CD4-positive, alpha-beta T cell treated with Interleukin-21 for 1 hour (primary cell): ENCODE measurements at regions not wholly inside any gene's neighbourhood (a gene's known extent, or its start where the extent isn't known, plus 50 kb on each side); places are given as distances from the start of the nearest gene placed in this dataset.
A peak's percentile ranks its signal among the peaks of the same experiment; 100 is the strongest.

ENCODE experiments used
- DNase-seq: peaks from one replicate; pipeline ENCODE4 v3.0.0-alpha.2; 2020

DNA sequence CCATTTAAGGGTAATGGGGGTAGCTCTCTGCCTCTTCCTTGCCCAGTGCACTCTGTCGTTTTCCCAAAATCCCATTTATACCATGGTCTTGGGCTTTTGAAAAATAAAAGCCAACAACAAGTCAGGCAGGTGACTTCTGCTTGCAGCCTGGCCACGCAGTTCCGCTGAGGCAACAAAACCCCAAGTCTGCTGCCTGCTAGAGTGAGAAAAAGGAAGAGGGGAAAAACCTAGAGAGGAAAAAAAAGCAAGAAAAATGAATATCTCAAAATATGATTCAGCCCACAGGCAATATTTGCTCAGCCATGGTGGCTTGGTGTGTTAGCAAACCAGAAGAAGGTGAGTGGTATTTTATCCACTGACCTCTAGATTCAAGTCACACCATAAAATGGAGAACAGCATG lies 148.2 kb upstream of the FSTL4 start:
- no peak for DNase-seq

DNA sequence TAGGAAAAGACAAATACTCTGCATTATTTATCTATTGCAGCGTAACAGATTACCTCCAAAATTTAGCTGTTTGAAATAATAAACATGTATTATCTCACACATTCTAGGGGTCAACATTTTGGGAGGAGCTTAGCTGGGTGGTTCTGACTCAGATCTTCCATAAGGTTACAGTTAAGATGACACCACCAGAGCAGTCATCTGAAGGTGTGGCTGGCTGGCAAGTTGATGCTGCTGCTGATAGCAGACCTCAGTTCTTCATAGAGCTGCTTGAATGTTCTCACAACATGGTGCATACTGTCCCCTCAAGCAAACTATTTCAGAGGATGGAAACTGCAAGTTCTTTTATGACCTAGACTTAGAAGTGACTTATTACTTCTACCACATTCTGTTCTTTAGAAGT lies 146.3 kb upstream of the FSTL4 start:
- no peak for DNase-seq

DNA sequence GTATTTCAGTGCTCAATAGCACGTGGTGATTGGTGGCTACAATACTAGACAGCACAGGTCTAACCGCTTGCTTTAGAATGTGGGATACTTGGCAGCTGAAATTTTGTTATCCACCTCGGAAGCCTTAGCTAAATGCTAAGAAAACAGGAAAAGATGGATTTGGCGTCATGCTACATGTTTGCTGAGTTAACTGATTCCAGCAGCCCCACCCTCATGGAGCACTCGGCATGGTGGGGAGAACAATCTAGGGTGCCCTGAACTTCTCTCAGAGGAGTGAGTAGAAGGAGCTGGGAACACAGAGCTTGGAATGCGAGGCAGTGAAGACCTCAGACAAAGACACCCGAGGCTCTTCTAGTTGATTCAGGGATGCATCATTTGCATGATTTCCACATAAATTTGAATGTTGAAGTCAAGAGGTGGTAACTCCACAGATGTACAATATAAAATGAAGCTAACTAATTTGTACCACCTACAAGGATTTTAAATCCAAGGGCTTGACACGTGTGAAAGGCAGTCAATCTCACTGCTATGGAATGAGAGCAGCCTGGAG lies 145.1 kb upstream of the FSTL4 start:
- no peak for DNase-seq

DNA sequence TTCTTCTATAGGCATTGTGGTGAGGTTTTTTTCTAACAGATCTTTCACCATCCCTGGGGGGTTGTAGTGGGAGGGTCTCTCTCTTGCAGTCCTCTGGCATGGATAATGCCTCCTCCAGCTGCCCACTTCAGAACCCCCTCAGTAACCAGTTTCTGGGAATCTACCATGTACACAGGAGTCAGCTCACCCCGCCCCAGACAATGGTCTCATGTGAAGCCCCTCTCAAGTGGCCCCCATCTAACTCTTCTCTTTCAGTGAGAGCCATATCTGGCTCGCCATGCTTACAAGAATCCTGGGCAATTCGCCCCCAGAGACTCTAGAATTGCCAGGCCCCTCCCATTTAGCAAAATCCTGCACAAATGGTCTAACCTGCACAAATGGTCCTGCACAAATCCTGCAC lies 144.4 kb upstream of the FSTL4 start:
- DNase-seq, result no peak

DNA sequence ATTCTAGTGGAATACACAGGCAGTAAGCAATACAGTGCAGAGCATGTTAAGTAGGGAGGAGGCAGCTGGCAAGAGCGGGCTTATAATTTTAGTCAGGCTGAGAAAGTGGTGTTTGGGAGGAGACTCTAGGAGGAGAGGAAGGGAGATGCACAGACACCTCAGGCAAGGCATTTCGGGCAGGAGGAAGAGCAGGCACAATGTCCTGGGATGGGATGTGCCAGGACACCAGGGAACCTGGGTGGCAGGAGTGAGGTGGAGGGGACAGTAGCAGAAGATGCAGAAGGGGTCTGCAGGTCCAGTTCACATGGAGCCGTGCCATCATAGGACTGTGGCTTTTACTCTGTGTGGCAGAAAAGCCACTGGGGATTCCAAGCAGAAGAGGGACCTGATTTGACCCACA lies 143.7 kb upstream of the FSTL4 start:
- DNase-seq, result no peak

DNA sequence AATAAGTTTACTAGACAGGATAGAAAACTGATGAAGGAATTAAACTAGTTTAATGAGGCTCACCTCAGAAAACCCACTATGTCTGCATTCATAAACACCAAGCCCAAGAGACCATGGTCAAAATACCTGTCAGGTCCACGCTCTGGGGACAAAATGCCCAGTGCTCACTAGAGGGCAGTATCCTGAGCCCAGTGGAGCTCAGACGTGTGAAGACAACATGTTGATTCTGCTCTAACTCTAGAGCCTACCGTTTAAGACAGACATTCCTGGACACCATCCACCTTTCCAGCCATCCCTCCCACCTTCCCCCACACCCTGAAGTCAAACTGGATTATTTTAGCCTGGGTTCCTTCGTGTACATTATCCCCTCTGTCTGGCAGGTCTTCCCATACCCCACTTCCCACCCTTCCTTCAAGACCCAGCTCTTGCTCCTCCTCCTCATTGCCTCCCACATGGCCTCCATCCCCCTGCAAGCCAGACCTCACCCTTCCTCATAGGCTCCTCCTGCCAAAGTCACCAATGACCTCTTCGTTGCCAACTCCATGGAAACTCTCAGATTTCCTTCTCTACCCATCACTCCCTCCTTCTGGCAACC lies 142.3 kb upstream of the FSTL4 start:
- peak; percentile 9 for DNase-seq

DNA sequence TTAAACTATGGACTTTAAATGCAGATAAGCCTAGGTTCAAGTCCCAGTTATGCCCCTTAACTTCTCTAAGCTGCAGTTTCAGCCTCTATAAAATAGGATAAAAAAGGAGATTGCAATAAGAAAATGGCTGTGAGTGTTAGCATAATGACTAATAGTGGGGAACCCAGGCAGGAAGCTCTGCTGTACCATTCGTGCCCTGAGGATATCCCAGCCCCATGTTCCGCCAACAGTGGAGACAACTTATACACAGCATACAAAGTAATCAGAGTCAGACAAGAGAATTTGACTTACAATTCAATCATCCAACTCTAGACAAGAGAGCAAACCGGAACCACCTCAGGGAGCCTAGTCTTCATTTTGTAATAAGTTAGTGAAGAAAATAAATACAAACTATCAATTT lies 141.5 kb upstream of the FSTL4 start:
- no peak for DNase-seq

DNA sequence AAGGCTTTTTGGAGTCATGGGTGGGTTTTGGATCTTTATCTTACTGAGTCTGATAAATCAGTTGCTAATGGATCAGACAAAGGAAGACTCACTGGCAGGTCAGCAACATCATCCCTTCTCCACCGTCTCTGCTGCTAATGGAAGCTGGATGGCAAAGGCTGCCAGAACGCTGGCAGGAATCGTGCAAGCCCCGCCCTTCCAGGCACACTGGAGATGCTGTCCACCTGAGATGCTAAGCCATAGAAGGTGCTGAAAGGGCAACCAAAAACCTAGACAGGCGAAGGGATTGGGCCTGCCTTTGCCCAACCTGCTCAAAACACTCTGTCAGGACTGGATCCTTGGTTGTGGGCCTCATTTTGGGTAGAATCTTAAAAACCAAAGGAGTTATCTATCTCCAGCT lies 139.5 kb upstream of the FSTL4 start:
- no peak for DNase-seq

DNA sequence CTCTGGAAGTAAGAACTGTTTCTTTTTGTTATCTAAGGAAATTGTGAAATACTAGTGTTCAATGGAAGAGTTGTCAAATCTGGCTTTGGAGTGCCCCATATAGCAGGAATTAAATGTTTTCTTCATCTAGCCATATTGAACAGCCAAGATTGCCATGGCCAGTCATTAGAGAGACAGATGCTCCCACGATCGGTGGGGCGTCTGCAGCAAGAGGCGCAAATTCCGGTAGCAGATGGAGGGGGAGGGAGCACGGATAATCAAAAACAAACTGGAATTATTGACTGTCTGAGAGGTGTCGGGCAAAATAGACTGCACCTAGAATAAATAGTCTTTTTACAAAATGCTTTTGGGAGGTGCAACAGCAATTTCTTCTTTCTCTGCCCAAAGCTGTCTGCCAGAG lies 139.1 kb upstream of the FSTL4 start:
- DNase-seq, result no peak

DNA sequence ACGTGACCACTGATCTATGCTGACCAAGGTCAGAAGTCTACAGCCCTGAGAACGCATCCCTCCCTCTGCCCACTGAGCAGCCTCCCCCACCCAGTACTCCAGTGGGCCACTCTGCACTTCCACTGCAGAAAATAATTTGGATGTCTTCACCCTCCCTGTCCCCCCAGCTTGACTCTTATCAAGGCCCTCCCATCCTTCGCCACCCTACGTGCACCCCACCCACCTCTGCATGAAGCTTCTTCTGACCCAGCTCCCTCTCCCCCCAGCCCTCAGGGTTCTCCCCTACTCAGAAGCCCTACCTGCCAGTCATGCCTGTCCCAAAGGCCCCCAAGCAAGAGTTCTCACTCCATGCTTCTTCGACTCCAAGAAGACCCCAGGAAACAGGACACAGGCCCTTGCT lies 138.5 kb upstream of the FSTL4 start:
- no peak for DNase-seq

DNA sequence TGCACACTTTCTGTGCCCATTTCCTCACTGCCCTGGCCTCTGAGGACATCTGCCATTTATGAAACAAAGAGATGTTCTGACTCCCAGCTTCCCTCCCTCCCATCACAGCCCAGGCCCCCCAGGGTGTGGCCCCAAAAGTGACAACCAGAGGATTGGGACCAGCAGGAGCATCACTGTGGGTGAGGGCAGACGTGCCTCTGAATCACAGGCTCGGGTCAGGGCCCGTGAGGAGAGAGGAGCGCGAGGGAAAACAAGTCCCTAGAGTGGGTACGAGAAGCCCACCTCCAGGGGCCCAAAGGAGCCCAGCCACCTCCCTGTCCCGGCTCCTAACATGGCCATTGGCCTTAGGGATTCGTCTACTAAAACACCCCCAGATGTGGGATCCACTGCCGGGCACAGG lies 138.0 kb upstream of the FSTL4 start:
- DNase-seq, result no peak

DNA sequence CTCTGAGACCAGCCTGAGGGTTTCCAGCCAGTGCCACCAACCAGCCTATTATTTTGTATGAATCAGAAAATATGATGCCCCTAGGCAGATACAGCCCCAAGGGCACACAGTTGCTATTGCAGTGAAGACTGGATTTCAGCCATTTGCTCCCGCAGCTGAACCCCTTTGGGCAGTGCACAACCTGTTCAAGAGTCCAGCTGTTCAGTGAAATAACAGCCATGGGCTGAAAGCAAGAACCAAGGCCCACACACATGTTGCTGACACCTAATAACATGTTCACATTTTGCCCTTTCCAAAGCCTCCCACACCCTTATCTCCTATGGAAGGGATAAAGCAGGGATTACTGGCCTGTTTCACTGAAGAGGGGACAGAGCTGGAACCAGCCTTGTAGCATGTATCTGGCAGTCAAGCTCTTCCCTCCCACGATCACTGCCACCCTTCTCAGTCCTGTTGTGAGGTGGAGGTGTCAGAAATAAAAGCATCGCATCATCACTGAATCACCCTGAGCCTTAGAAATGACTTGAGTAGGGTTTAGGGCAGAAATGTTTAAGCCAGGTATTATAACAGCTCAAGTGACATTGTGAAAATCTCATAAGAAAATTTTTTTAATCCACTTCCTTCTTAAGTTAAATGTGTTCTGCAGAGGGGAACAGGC lies 137.1 kb upstream of the FSTL4 start:
- no peak for DNase-seq

DNA sequence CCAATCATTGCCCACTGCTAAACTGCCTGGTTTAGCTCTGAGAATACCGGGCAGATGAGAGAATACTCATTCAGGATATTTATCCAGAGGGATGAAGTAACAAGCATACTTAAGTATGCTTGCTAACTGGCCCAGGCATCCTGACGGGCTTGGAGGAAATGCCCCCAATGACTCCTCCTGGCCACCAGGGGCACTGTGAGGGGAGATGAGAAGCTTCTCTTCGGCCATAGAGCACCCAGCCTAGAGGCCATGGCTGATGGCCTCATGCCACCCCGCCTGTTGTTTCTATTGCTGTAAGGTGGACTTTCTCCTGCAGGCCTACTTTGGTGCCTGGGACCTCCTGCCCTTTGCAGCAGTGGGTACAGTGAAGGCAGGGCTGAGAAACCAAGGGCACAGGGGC lies 134.5 kb upstream of the FSTL4 start:
- no peak for DNase-seq

DNA sequence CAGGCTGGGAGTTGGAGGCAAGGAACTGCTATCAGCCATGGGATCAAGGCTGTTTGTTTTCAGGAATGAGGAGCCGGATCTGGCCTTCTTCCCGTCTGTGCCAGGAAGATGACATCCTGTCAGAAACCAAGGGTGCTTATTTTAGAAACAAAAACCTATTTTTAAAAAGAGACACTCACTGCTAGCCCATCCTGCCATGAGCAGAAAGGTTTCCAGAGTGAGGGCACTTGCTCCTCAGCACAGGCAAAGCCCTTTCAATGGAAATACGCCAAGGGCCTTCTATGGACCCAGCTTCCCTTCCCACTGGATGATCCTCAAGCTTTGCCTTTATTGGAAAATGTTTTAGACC lies 132.6 kb upstream of the FSTL4 start:
- DNase-seq, result no peak

DNA sequence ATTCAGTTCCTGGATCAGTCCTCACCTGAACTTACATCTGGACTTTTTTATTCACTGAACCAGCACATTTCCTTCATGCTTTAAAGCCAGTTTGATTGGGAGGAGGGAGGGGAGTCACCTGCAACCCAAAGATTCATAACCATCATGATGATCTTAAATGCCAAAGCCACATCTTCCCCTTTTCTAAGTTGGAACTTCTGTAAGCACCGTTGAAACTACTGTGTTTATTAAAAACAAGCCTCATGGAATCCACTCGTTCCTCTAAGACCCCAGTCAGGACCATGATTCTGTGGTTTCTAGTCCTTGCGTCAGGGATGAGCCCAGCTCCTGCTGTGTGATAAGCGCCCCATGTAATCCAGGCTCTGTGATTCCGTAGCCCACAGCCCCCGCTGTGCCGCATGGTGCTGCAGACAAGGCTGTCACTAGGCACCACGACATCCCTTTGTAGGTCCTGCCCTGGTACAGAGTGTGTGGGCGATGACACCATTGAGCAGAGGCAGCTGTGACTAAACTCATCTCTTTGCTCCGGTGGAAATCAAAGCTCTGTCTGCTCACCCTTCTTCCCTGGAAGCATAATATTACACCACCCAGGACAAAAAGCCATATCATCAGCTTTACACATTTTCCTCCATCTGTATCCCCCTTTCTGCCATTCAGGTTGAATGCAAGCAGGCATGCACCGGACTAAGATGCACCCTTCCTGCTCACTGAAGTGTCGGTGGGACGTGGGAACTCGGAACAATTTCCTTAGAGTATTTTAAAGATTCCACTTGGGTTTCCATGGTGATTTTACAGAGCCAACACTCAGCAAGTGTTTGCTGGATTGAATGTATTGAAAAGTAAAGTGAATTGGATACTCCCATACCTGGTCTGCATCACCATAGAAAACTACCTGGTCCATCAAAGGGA lies 132.0 kb upstream of the FSTL4 start:
- no peak for DNase-seq

DNA sequence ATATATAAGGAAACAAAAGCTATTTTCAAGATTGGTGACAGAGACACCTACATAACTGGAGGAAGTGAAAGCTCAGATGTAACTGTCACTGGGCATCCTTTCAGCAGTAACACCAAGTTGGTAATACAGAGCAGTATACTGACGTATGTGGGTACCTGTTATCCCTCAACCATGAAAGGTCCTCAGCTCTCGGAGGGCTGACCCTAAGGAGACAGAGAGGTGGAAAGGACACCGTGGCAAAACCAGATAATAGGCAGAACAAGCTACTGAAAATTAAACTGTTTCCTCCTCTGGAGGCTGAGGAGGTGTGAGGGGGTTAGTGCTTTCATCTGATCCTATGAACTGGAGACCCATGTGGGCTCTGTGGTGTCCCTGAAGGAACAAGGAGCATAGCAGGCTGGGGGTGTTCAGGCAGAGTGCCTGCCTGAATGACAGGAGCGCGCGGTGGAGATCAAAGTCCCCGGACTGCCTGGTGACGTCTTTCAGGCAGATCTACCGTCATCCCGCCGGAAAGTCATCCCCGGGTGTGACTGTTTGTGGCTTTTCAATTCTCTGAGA lies 130.2 kb upstream of the FSTL4 start:
- DNase-seq, result no peak

DNA sequence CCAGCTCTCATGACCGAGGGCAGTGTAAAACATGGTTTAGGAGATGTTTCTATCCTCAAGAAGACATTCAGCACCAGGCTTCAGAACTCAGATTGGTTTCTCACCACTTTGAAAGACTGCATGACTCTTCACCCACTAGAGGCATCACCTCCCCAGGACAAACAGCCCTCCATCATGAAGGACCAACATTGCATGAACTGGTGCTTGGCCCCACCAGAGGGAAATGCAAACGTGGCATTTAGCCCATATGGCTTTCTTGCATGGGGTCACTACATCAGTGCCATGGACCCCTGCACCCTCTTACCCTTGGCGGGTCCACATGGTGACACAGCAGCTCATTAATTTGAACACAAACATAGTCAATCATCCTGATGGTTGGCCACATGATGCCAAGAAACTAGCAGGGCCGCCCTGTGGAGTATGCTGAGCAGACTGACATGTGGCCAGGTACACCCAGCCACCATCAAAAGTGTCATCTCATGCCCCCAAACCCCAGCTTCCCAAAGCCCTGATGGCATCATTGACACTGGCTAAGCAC lies 129.5 kb upstream of the FSTL4 start:
- DNase-seq, result no peak

DNA sequence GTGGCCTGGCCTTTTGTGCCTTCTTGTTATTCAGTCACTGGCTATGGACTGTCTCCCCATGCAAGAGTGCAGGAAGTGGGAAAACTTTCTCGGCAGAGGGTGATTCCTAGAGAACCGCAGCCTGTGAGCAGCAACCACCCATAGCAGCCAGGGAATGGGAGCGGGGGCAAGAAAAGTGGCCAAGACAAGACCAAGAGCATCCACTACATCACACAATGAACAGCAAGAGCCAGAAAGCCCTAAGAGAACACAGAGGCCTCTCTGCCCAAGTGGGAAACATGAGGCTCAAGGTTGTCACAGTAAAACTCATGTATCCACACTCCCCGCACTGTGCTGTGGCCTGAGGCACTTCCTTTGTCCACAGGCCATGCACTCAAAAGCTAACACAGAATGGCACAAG lies 129.1 kb upstream of the FSTL4 start:
- DNase-seq, result no peak

DNA sequence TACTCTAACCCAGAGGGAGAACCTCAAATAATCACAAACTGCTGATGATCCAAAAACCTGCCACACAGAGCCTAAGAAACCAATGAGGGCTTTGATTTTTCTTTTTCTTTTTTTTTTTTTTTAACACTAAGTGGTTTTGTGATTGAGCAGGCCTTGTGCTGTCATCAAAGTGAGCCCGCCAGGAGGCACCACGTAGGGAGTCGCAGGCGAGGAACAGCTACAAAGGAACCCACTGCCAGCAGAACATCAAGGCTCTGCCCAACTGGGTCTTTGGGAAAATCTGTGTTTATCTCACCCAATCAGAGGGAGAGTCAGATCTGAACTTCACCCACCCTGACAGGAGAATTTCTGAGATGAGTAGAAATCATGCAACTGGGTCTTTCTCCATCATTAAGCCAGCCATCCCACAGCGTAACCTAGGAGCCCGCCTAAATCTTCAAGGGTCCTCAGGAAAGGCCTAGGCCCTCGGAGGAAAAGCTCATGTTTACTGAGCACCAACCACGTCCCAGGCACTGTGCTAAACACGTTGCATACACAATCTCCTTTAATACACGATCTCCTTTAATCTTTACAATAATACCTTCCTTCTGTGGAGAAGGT lies 126.9 kb upstream of the FSTL4 start:
- no peak for DNase-seq

DNA sequence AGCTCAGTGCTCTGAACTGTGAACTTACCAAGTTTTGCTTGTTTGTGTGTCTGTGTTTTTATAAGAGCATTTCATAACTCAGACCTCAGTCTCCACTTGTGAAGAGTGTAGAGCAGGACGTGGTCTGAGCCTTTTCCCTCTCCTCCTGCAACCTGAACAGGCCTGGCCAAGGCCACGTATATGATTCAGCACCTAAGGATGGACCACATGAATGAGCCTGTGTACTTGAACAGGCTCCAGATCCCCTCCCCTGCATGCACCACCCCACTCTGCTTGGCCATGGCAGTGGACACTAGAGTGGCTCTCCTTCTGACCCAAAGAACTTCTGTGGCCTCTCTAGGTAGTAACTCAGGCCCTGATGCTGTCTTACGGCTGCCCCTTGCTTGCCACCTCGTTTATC lies 125.9 kb upstream of the FSTL4 start:
- DNase-seq, result no peak

DNA sequence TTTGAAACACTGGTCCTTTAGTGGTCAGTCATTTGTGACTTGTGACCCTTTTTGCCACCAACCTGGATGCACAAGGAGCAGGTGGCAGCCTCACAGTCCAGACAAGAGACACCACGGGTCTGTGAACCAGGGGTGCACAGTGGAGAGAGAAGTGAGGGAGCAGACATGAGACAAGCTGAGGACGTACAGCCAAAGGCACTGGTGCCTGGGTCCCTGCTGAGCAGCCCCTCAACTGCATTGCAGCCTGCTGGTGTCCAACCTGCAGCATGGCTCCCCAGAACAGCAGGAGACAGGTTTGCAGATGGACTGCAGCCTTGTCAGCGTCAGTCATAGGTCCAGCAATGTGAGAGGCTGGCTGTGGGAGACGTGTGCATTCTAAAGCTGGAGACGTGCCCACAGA lies 124.2 kb upstream of the FSTL4 start:
- DNase-seq, result no peak

DNA sequence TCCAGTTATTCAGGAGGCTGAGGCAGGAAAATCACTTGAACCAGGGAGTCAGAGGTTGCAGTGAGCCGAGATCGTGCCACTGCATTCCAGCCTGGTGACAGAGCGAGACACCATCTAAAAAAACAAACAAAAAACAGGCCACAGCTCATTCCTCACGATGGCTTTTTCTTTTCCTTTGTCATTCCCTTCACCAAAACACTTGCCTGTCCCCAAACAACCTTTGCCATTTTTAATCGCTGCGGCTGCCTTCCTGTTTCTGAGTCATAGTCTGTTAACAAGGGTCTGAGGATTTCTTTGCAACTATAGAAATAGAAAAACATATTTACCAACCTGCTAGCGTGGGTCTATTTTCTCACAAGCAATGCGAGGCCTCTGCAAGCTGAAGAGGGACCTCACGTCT lies 123.0 kb upstream of the FSTL4 start:
- no peak for DNase-seq

DNA sequence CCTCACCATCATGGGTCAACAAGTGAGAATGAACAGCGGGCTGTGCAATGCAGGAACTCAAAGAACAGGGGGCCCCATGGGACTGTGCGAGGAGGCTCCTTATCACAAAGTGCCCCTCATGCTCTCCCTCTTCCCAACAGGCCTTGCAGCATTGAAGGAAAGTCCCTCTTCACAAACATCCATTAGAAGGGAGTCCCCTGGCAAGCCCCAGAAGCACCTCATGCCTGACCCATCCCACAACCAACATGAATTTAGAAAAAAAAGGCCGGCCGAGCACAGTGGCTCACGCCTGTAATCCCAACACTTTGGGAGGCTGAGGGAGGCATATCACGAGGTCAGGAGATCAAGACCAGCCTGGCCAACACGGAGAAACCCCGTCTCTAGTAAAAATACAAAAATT lies 122.6 kb upstream of the FSTL4 start:
- DNase-seq, result no peak
